Liver (tissue), 8 donors: ENCODE measurements at regions not wholly inside any gene's neighbourhood (a gene's known extent, or its start where the extent isn't known, plus 50 kb on each side); places are given as distances from the start of the nearest gene placed in this dataset.

Experiments used
- DNase-seq: peaks from one replicate; pipeline ENCODE4 v3.0.0-alpha.2; 2017; ENCODE audit warnings: low spot score
- H3K27ac ChIP-seq, 2 donors: one replicate each; pipeline ENCODE4 v1.7.0; 2013; ENCODE audit warnings: inconsistent platforms in 2 of 2, low read length in 2 of 2, control low read depth in 1 of 2, low read depth in 1 of 2, mild to moderate bottlenecking in 1 of 2
- H3K27me3 ChIP-seq, 4 donors: one replicate each; pipeline versions ENCODE4 v1.6.1 to v1.7.0; 2013; ENCODE audit warnings: low read length in 3 of 4, inconsistent platforms in 1 of 4, mild to moderate bottlenecking in 1 of 4, moderate library complexity in 1 of 4; ENCODE audit not compliant: control insufficient read depth in 4 of 4, insufficient read depth in 4 of 4
- H3K36me3 ChIP-seq, 4 donors: one replicate each; pipeline versions ENCODE4 v1.6.1 to v1.7.0; 2013; ENCODE audit warnings: low read length in 3 of 4, mild to moderate bottlenecking in 3 of 4, low read depth in 1 of 4, moderate library complexity in 1 of 4; ENCODE audit not compliant: control insufficient read depth in 4 of 4, insufficient read depth in 3 of 4
- H3K4me1 ChIP-seq, 4 donors: one replicate each; pipeline versions ENCODE4 v1.6.1 to v1.7.0; 2013; ENCODE audit warnings: low read length in 3 of 4, mild to moderate bottlenecking in 3 of 4, moderate library complexity in 1 of 4; ENCODE audit not compliant: control insufficient read depth in 4 of 4, insufficient read depth in 4 of 4
- H3K4me3 ChIP-seq, 3 donors: one replicate each; pipeline versions ENCODE4 v1.6.1 to v1.7.0; 2013; ENCODE audit warnings: low read length in 3 of 3, control low read depth in 1 of 3, low read depth in 1 of 3, mild to moderate bottlenecking in 1 of 3
- H3K9ac ChIP-seq, 2 donors: one replicate each; pipeline ENCODE4 v1.7.0; 2013; ENCODE audit warnings: low read length in 2 of 2, mild to moderate bottlenecking in 2 of 2, moderate library complexity in 2 of 2, control low read depth in 1 of 2, low read depth in 1 of 2
- H3K9me3 ChIP-seq, 4 donors: one replicate each; pipeline versions ENCODE4 v1.6.1 to v1.7.0; 2013; ENCODE audit warnings: low read length in 3 of 4; ENCODE audit not compliant: control insufficient read depth in 4 of 4
- CTCF ChIP-seq: fragments of 150-350 bp; IDR thresholded peaks from 2 replicates; pipeline ENCODE4 v1.5.1; 2017; ENCODE audit warnings: improper control_type of control experiment, low read depth, low read length; ENCODE audit not compliant: missing input control
- EGR1 ChIP-seq, 2 donors: IDR thresholded peaks; 2 replicates each; pipeline ENCODE4 v1.6.1; 2016 to 2018; ENCODE audit warnings: antibody characterized with exemption in 2 of 2, low read depth in 2 of 2
- FOXA1 ChIP-seq: IDR thresholded peaks from 2 replicates; pipeline ENCODE4 v1.6.1; 2016; ENCODE audit warnings: antibody characterized with exemption
- FOXA2 ChIP-seq: IDR thresholded peaks from 2 replicates; pipeline ENCODE4 v1.6.1; 2016; ENCODE audit warnings: antibody characterized with exemption
- GABPA ChIP-seq, 2 donors: IDR thresholded peaks in 1 of 2; conservative IDR thresholded peaks in 1 of 2; 2 replicates each; pipeline ENCODE4 v1.6.1; 2016; ENCODE audit warnings: antibody characterized with exemption in 2 of 2, mild to moderate bottlenecking in 1 of 2, moderate library complexity in 1 of 2
- HNF4A ChIP-seq, 2 donors: conservative IDR thresholded peaks; 2 replicates each; pipeline ENCODE4 v1.6.1; 2016; ENCODE audit warnings: antibody characterized with exemption in 2 of 2, mild to moderate bottlenecking in 2 of 2
- HNF4G ChIP-seq: IDR thresholded peaks from 2 replicates; pipeline ENCODE4 v1.6.1; 2016; ENCODE audit warnings: antibody characterized with exemption
- JUND ChIP-seq, 2 donors: IDR thresholded peaks; 2 replicates each; pipeline ENCODE4 v1.6.1; 2016; ENCODE audit warnings: antibody characterized with exemption in 2 of 2
- MAX ChIP-seq: IDR thresholded peaks from 2 replicates; pipeline ENCODE4 v1.6.1; 2016; ENCODE audit warnings: antibody characterized with exemption
- NR2F2 ChIP-seq: IDR thresholded peaks from 2 replicates; pipeline ENCODE4 v1.6.1; 2016; ENCODE audit warnings: antibody characterized with exemption
- RAD21 ChIP-seq, 2 donors: IDR thresholded peaks; 2 replicates each; pipeline ENCODE4 v1.6.1; 2016; ENCODE audit warnings: antibody characterized with exemption in 2 of 2, mild to moderate bottlenecking in 2 of 2
- RXRA ChIP-seq, 2 donors: IDR thresholded peaks; 2 replicates each; pipeline ENCODE4 v1.6.1; 2017 to 2018; ENCODE audit warnings: antibody characterized with exemption in 2 of 2, mild to moderate bottlenecking in 1 of 2
- SP1 ChIP-seq: IDR thresholded peaks from 2 replicates; pipeline ENCODE4 v1.6.1; 2018; ENCODE audit warnings: antibody characterized with exemption, mild to moderate bottlenecking
- TAF1 ChIP-seq: conservative IDR thresholded peaks from 2 replicates; pipeline ENCODE4 v1.6.1; 2016; ENCODE audit warnings: antibody characterized with exemption, mild to moderate bottlenecking
- YY1 ChIP-seq: IDR thresholded peaks from 2 replicates; pipeline ENCODE4 v1.6.1; 2016; ENCODE audit warnings: antibody characterized with exemption, mild to moderate bottlenecking
- ZBTB33 ChIP-seq: IDR thresholded peaks from 2 replicates; pipeline ENCODE4 v1.6.1; 2016; ENCODE audit warnings: antibody characterized with exemption
- WGBS: extraction: QIAGEN DNeasy Blood & Tissue Kit; methylation state at CpG from one replicate; pipeline ENCODE4 v1.1.7; 2013; 5-methylcytosine and 5-hydroxymethylcytosine counted together
- donor health status: healthy.
- donor health status: healthy.
- donor health status: healthy.
- donor health status: healthy.
- donor health status: healthy.

- WGBS: 81% methylated on average over 3 of the region's 3 CpGs
- Histone ChIP-seq H3K4me1 (no peaks in the 10 kb centered on the region), H3K36me3 (no peaks in the 10 kb centered on the region)
Measured at GRCh38 chr2:147171941-147172340, 672.9 kb upstream of the ACVR2A start.

GRCh38 chr2:147170932-147171331 is 673.9 kb upstream of the ACVR2A start:
- 96% methylated on average over 1 of the region's 1 CpG for WGBS
- no peak for DNase-seq
- TF ChIP-seq HNF4A (conservative IDR thresholded peaks at IDR 0.05) (no peak), GABPA (IDR thresholded peaks at IDR 0.05 in 1 of 2, conservative IDR thresholded peaks at IDR 0.05 in 1 of 2) (no peak), NR2F2 (no peak), TAF1 (no peak), FOXA1 (no peak), ZBTB33 (no peak), SP1 (no peak), FOXA2 (no peak), JUND (IDR thresholded peaks at IDR 0.05) (no peak), CTCF (no peak)
- Histone ChIP-seq H3K4me1 (no peaks in the 10 kb centered on the region), H3K9me3 (no peaks in the 10 kb centered on the region), H3K36me3 (no peaks in the 10 kb centered on the region), H3K27me3 (no peaks in the 10 kb centered on the region), H3K27ac (no peak overlapping the region), H3K4me3 (no peak overlapping the region), H3K9ac (no peak overlapping the region)

More at GRCh38 chr2:147171941-147172340, 672.9 kb upstream of the ACVR2A start:
- Histone ChIP-seq H3K27me3 (no peaks in the 10 kb centered on the region), H3K9me3 (no peaks in the 10 kb centered on the region), H3K27ac (no peak overlapping the region), H3K4me3 (no peak overlapping the region), H3K9ac (no peak overlapping the region)
- DNase-seq: no peak
- TF ChIP-seq MAX (no peak), RXRA (IDR thresholded peaks at IDR 0.05) (no peak), EGR1 (IDR thresholded peaks at IDR 0.05; ENCODE audit: low read depth in 2 of 2) (no peak), SP1 (no peak), FOXA1 (no peak), RAD21 (IDR thresholded peaks at IDR 0.05) (no peak), HNF4A (conservative IDR thresholded peaks at IDR 0.05) (no peak), JUND (IDR thresholded peaks at IDR 0.05) (no peak), YY1 (no peak), NR2F2 (no peak), ZBTB33 (no peak), TAF1 (no peak), GABPA (IDR thresholded peaks at IDR 0.05 in 1 of 2, conservative IDR thresholded peaks at IDR 0.05 in 1 of 2) (no peak), FOXA2 (no peak), HNF4G (no peak)
